Hematopoietic multipotent progenitor cell (in vitro differentiated cells): ENCODE measurements at regions not wholly inside any gene's neighbourhood (a gene's known extent, or its start where the extent isn't known, plus 50 kb on each side); places are given as distances from the start of the nearest gene placed in this dataset.

Experiments used
- DNase-seq, 3 donors: peaks; one replicate each; pipeline ENCODE4 v3.0.0-alpha.2; 2011 to 2015; ENCODE audit warnings: low read depth in 2 of 3, low spot score in 2 of 3

- DNase-seq = peak in 1 of 3 donors; percentile 70
These were observed 229.0 kb upstream of the TBL1XR1 start for GRCh38 chr3:177426106-177426877.

GRCh38 chr3:177426878-177427495 lies 229.7 kb upstream of the TBL1XR1 start:
- DNase-seq = peak in 1 of 3 donors; percentile 48

GRCh38 chr3:177427540-177427939 lies 230.3 kb upstream of the TBL1XR1 start:
- DNase-seq = peak in 1 of 3 donors; percentile 29

GRCh38 chr3:177429079-177429478 lies 231.8 kb upstream of the TBL1XR1 start:
- DNase-seq = no peak

- no peak for DNase-seq
These were observed 232.5 kb upstream of the TBL1XR1 start for GRCh38 chr3:177429771-177430170.

- DNase-seq = no peak
These were observed 233.4 kb upstream of the TBL1XR1 start for GRCh38 chr3:177430653-177431052.

- DNase-seq = no peak
These were observed 234.4 kb upstream of the TBL1XR1 start for GRCh38 chr3:177431525-177432176.

GRCh38 chr3:177435301-177435700 lies 238.0 kb upstream of the TBL1XR1 start:
- DNase-seq = no peak

- DNase-seq = no peak
These were observed 240.4 kb upstream of the TBL1XR1 start for GRCh38 chr3:177437513-177438337.

- no peak for DNase-seq
These were observed 241.4 kb upstream of the TBL1XR1 start for GRCh38 chr3:177438596-177439220.

GRCh38 chr3:177439694-177440269 lies 242.5 kb upstream of the TBL1XR1 start:
- no peak for DNase-seq

GRCh38 chr3:177440456-177441104 lies 243.3 kb upstream of the TBL1XR1 start:
- no peak for DNase-seq

- DNase-seq = no peak
These were observed 244.1 kb upstream of the TBL1XR1 start for GRCh38 chr3:177441276-177441812.

GRCh38 chr3:177441813-177442646 lies 244.7 kb upstream of the TBL1XR1 start:
- peak in 1 of 3 donors; percentile 75 for DNase-seq

- DNase-seq = no peak
These were observed 246.2 kb upstream of the TBL1XR1 start for GRCh38 chr3:177443469-177443868.

- DNase-seq = no peak
These were observed 247.4 kb upstream of the TBL1XR1 start for GRCh38 chr3:177444696-177445095.

GRCh38 chr3:177445549-177445948 lies 248.3 kb upstream of the TBL1XR1 start:
- DNase-seq = no peak

GRCh38 chr3:177446165-177446601 lies 248.9 kb upstream of the TBL1XR1 start:
- no peak for DNase-seq
